Chondrocyte (in vitro differentiated cells): ENCODE measurements at regions not wholly inside any gene's neighbourhood (a gene's known extent, or its start where the extent isn't known, plus 50 kb on each side); places are given as distances from the start of the nearest gene placed in this dataset.

Experiments used
- DNase-seq: peaks from one replicate; pipeline ENCODE4 v3.0.0; 2021; ENCODE audit warnings: mixed read lengths, low spot score
- H3K27ac Mint-ChIP-seq: one replicate; pipeline ENCODE4 v1.8.0; 2021; ENCODE audit warnings: mild to moderate bottlenecking, moderate library complexity, mixed read lengths; ENCODE audit not compliant: unreplicated experiment
- H3K27me3 Mint-ChIP-seq: 2 replicates; pipeline ENCODE4 v1.8.0; 2021; ENCODE audit warnings: low read depth, mixed read lengths
- H3K36me3 Mint-ChIP-seq: 2 replicates; pipeline ENCODE4 v1.8.0; 2021; ENCODE audit warnings: low read depth, mixed read lengths
- H3K4me1 Mint-ChIP-seq: 2 replicates; pipeline ENCODE4 v1.8.0; 2021; ENCODE audit warnings: low read depth, mild to moderate bottlenecking, mixed read lengths
- H3K4me3 Mint-ChIP-seq: one replicate; pipeline ENCODE4 v1.8.0; 2021; ENCODE audit warnings: mild to moderate bottlenecking, moderate library complexity, mixed read lengths; ENCODE audit not compliant: unreplicated experiment
- H3K9me3 Mint-ChIP-seq: 2 replicates; pipeline ENCODE4 v1.8.0; 2021; ENCODE audit warnings: low read depth, mixed read lengths
- CTCF ChIP-seq: fragments of 200-600 bp; sonication (generic); IDR thresholded peaks from 2 replicates; pipeline ENCODE4 v1.5.0; 2021; ENCODE audit warnings: antibody characterized with exemption, mild to moderate bottlenecking, moderate library complexity

- H3K4me1 Mint-ChIP-seq, result peaks cover 24% of the 10 kb centered on the region
- no peak for TF ChIP-seq CTCF
- no peaks in the 10 kb centered on the region for H3K9me3 Mint-ChIP-seq
- peaks cover 1% of the 10 kb centered on the region for H3K36me3 Mint-ChIP-seq
- H3K4me3 Mint-ChIP-seq, result no peak overlapping the region
- H3K27me3 Mint-ChIP-seq, result no peaks in the 10 kb centered on the region
- DNase-seq, result no peak
- peak overlapping the region; percentile 23 for H3K27ac Mint-ChIP-seq
These were observed 136.1 kb downstream of the DISP1 start for GRCh38 chr1:222950892-222951291.

- Mint-ChIP-seq H3K27me3 (no peaks in the 10 kb centered on the region), H3K36me3 (no peaks in the 10 kb centered on the region), H3K4me3 (no peak overlapping the region), H3K27ac (no peak overlapping the region), H3K9me3 (no peaks in the 10 kb centered on the region), H3K4me1 (peaks cover 24% of the 10 kb centered on the region)
- DNase-seq, result no peak
- TF ChIP-seq CTCF, result no peak
These were observed 138.7 kb downstream of the DISP1 start for GRCh38 chr1:222953585-222953984.

- H3K36me3 Mint-ChIP-seq, result peaks cover 4% of the 10 kb centered on the region
- TF ChIP-seq CTCF, result no peak
- peaks cover 17% of the 10 kb centered on the region for H3K4me1 Mint-ChIP-seq
- H3K27ac Mint-ChIP-seq, result no peak overlapping the region
- peaks cover 6% of the 10 kb centered on the region for H3K9me3 Mint-ChIP-seq
- no peak overlapping the region for H3K4me3 Mint-ChIP-seq
- no peaks in the 10 kb centered on the region for H3K27me3 Mint-ChIP-seq
- DNase-seq, result no peak
These were observed 141.1 kb downstream of the DISP1 start for GRCh38 chr1:222955964-222956363.

GRCh38 chr1:222956601-222957000, 141.8 kb downstream of the DISP1 start:
- Mint-ChIP-seq H3K4me1 (peaks cover 11% of the 10 kb centered on the region), H3K27ac (no peak overlapping the region), H3K36me3 (peaks cover 4% of the 10 kb centered on the region), H3K4me3 (no peak overlapping the region), H3K27me3 (no peaks in the 10 kb centered on the region), H3K9me3 (peaks cover 8% of the 10 kb centered on the region)
- TF ChIP-seq CTCF, result no peak
- no peak for DNase-seq

GRCh38 chr1:222967466-222968240, 152.8 kb downstream of the DISP1 start:
- H3K27ac Mint-ChIP-seq, result no peak overlapping the region
- no peak for TF ChIP-seq CTCF
- H3K36me3 Mint-ChIP-seq, result peaks cover 2% of the 10 kb centered on the region
- H3K4me3 Mint-ChIP-seq, result no peak overlapping the region
- H3K4me1 Mint-ChIP-seq, result no peaks in the 10 kb centered on the region
- H3K9me3 Mint-ChIP-seq, result no peaks in the 10 kb centered on the region
- H3K27me3 Mint-ChIP-seq, result no peaks in the 10 kb centered on the region
- DNase-seq, result no peak
